Naive B cell (primary cell): ENCODE measurements at regions not wholly inside any gene's neighbourhood (a gene's known extent, or its start where the extent isn't known, plus 50 kb on each side); places are given as distances from the start of the nearest gene placed in this dataset.
A peak's percentile ranks its signal among the peaks of the same experiment; 100 is the strongest.
"Not testable (repeated sequence)": the region's sequence is repeated elsewhere in the genome, so short reads cannot be mapped to it uniquely, and the experiment has no call there.

Experiments used
- ATAC-seq, 2 donors: fragments of 150-1000 bp; cut with Tn5 transposase; 2 replicates each; pipeline ENCODE4 v1.10.0; 2021; ENCODE audit warnings: low read depth in 2 of 2, mild to moderate bottlenecking in 2 of 2, moderate library complexity in 2 of 2
- DNase-seq: peaks from one replicate; pipeline ENCODE4 v3.0.0; 2022
- H3K27ac Mint-ChIP-seq, 6 donors: one replicate each; pipeline ENCODE4 v1.8.0; 2020 to 2022; ENCODE audit warnings: mild to moderate bottlenecking in 6 of 6, mixed read lengths in 6 of 6, moderate library complexity in 5 of 6, inconsistent platforms in 2 of 6
- H3K27me3 Mint-ChIP-seq, 3 donors: one replicate each; pipeline ENCODE4 v1.8.0; 2021 to 2022; ENCODE audit warnings: mixed read lengths in 3 of 3, mild to moderate bottlenecking in 1 of 3
- H3K36me3 Mint-ChIP-seq, 2 donors: one replicate each; pipeline ENCODE4 v1.8.0; 2020 to 2022; ENCODE audit warnings: mixed read lengths in 2 of 2, inconsistent platforms in 1 of 2, mild to moderate bottlenecking in 1 of 2
- H3K4me1 Mint-ChIP-seq, 3 donors: one replicate each; pipeline ENCODE4 v1.8.0; 2020 to 2022; ENCODE audit warnings: mixed read lengths in 3 of 3, inconsistent platforms in 1 of 3, mild to moderate bottlenecking in 1 of 3, moderate library complexity in 1 of 3
- H3K4me3 Mint-ChIP-seq, 8 donors: one replicate each; pipeline ENCODE4 v1.8.0; 2020 to 2022; ENCODE audit warnings: mild to moderate bottlenecking in 8 of 8, mixed read lengths in 8 of 8, moderate library complexity in 8 of 8, inconsistent platforms in 2 of 8
- H3K9me3 Mint-ChIP-seq, 7 donors: one replicate each; pipeline ENCODE4 v1.8.0; 2020 to 2022; ENCODE audit warnings: mixed read lengths in 7 of 7, mild to moderate bottlenecking in 5 of 7, inconsistent platforms in 2 of 7, moderate library complexity in 1 of 7

DNA sequence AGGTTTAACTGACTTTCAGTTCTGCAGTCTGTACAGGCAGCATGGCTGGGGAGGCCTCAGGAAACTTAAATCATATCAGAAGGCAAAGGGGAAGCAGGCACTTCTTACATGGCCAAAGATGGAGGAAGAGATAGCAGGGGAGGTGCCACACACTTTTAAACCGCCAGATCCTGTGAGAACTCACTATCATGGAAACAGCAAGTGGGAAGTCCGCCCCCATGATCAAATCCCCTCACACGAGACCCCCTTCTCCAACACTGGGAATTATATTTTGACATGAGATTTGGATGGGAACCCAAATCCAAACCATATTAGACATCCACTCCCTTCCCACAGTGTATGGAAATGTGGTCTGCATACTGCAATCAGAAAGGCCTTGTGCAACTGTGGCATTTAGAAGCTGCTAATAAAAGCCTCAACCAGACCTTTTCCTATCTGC lies 148.2 kb downstream of the FCRL5 start:
- DNase-seq, result no peak
- Mint-ChIP-seq H3K36me3 (no peaks in the 10 kb centered on the region), H3K27ac (peak overlapping the region in 3 of 6 donors; percentile 35 to 79 (median 73)), H3K27me3 (peaks cover 7 to 21% (median 20%) of the 10 kb centered on the region in 3 donors), H3K9me3 (no peaks in the 10 kb centered on the region), H3K4me1 (peaks cover 13 to 22% (median 20%) of the 10 kb centered on the region in 3 donors), H3K4me3 (peak overlapping the region in 5 of 8 donors; percentile 18 to 67 (median 42))
- ATAC-seq, result peak; percentile 62 to 77

DNA sequence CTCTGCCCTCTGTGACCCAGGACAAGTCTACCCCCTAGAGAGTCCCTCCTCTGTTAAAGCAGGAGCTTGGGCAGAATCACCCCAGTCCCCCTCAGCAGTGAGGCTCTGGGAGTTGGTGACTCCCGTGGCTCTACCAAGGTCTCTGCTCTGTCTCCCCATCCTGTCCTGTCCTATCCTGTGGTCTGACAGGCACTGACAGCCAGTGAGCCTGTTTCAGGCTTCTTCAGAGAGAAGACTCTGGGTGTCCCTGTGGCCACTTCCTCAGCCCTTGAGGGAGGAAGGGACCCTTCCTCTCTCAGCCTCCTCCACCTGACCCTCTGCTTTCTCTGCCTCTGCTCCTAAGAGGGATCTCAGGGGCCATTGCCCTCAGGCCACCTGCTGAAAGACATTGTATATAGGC lies 148.7 kb downstream of the FCRL5 start:
- DNase-seq (no peak), ATAC-seq (peak; percentile 11 to 31)
- Mint-ChIP-seq H3K4me1 (peaks cover 13 to 22% (median 20%) of the 10 kb centered on the region in 3 donors), H3K4me3 (peak overlapping the region in 5 of 8 donors; percentile 18 to 67 (median 42)), H3K36me3 (no peaks in the 10 kb centered on the region), H3K9me3 (no peaks in the 10 kb centered on the region), H3K27ac (peak overlapping the region in 2 of 6 donors; percentile 35 to 73), H3K27me3 (peaks cover 11 to 26% (median 25%) of the 10 kb centered on the region in 3 donors)

DNA sequence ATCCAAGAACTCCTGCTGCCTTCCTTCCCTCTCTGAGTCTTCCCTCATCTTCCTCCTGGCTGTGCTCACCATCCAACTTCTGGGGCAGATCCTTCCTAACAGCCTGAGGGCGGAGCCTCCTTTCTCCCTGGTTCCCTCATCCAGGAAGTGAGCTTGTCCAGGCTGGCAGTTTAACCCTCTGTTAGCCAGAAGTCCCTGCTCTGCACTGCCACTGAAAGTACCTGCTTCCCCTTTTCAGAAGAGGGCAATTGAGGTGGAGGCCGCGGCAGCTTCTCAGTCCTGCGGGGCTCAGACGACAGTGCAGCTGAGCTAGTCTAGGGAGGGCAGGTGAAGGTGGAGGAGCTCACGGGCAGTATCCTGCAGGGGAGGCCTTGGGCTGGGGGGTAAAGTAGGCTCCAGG lies 149.1 kb downstream of the FCRL5 start:
- no peak overlapping the region for H3K4me3 Mint-ChIP-seq
- H3K9me3 Mint-ChIP-seq, result no peaks in the 10 kb centered on the region
- no peaks in the 10 kb centered on the region for H3K36me3 Mint-ChIP-seq
- H3K27ac Mint-ChIP-seq, result peak overlapping the region in 1 of 6 donors; percentile 35
- no peak for DNase-seq
- peak; percentile 74 to 77 for ATAC-seq
- H3K4me1 Mint-ChIP-seq, result peaks cover 13 to 22% (median 20%) of the 10 kb centered on the region in 3 donors
- peaks cover 12 to 28% (median 26%) of the 10 kb centered on the region in 3 donors for H3K27me3 Mint-ChIP-seq

DNA sequence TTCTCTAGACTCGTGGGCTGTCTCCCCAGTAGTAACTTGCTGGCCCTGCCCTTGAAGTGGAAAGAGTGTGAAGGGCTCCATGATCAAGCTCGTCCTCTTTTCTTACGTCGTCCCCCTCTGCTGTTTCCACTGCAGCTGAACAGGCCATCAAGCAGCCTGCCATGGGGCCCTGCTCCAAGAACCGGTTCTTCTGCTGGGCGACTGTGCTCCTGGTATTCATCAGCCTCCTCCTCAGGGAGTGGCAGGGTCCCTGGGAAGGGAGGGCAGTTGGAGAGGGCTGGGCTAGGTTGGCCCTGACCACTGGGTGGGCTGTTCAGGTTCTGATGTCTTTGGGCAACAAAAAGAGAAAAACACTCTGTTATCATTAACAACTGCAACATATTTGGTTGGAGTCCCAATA lies 151.5 kb downstream of the FCRL5 start:
- ATAC-seq (no peak), DNase-seq (no peak)
- peaks cover 13 to 22% (median 20%) of the 10 kb centered on the region in 3 donors for H3K4me1 Mint-ChIP-seq
- no peaks in the 10 kb centered on the region for H3K9me3 Mint-ChIP-seq
- H3K27ac Mint-ChIP-seq, result no peak overlapping the region
- no peaks in the 10 kb centered on the region for H3K36me3 Mint-ChIP-seq
- H3K4me3 Mint-ChIP-seq, result no peak overlapping the region
- H3K27me3 Mint-ChIP-seq, result peaks cover 20 to 39% (median 35%) of the 10 kb centered on the region in 3 donors

DNA sequence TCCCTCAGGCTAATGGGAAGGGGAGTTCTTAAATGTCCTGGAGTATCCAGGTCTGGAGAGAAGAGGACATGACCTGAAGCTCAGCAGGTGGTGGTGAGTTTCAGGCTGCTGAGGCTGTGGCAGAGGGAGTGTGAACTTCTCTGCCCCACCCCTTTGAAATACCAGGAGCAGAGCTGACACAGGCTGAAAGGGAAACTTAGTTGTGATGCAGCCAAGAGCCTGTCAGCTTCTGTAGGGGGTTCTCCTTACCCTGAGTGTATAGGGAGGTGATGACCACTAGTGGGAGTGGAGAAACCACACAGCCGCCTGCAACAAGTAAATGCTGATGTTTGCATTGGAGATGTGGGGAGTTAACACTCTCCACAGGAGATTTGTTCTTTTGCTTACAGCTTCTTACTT lies 152.3 kb downstream of the FCRL5 start:
- DNase-seq, result no peak
- Mint-ChIP-seq H3K27me3 (peaks cover 20 to 47% (median 42%) of the 10 kb centered on the region in 3 donors), H3K27ac (peak overlapping the region in 1 of 6 donors; percentile 23), H3K9me3 (peaks cover 0 to under 1% (median 0%) of the 10 kb centered on the region in 7 donors), H3K4me3 (no peak overlapping the region), H3K36me3 (no peaks in the 10 kb centered on the region), H3K4me1 (peaks cover 13 to 22% (median 20%) of the 10 kb centered on the region in 3 donors)
- no peak for ATAC-seq

DNA sequence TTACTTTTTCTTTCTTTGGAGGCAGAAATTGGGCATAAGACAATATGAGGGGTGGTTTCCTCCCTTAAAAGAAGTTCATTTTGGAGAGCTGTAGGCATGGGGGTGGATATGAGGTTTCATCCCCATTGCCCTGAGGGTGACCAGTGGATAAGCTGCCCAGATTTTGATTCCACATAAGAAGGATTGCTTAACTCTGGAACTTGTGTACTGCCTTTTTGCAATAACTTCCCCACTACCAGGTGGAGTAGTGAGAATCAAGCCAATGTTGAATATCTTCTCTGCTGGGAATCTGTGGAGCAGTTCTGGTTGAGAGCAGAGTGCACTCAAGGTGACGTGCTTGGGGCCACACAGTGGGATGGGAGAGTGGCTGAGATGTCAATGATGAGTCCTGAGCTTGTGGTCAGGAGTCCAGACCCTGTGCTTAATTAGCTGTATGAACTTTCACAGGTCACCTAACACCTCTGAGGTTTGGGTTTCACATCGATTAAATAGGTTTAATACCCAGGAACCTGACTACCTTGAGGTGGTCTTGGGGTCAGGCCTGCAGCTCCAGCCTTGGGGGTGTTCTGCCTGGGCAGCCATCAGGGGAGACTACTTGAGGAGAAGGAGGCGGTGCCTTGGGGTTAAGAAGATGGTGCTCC lies 152.9 kb downstream of the FCRL5 start:
- DNase-seq (no peak), ATAC-seq (no peak)
- H3K4me3 Mint-ChIP-seq, result no peak overlapping the region
- H3K4me1 Mint-ChIP-seq, result peaks cover 13 to 20% (median 18%) of the 10 kb centered on the region in 3 donors
- H3K9me3 Mint-ChIP-seq, result peaks cover 0 to 5% (median 0%) of the 10 kb centered on the region in 7 donors
- peaks cover 26 to 52% (median 47%) of the 10 kb centered on the region in 3 donors for H3K27me3 Mint-ChIP-seq
- H3K36me3 Mint-ChIP-seq, result no peaks in the 10 kb centered on the region
- H3K27ac Mint-ChIP-seq, result no peak overlapping the region

DNA sequence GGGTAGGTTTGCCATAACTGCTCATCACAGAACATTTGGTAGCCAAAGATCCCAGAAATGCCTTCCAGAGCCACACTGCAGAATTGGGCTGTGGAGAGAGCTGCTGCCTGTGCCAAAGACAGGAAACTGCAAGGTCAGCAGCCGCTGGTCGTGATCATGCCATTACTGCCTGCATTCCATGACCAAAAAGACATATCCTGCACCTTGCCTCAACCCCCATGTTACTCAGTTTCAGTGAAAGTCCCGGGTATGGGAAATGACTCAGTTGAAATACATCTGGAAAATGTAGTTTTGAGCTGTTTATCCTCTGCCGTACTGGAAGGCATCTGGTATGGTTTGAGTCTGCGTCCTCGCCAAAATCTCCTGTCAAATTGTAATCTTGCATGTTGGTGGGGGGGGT lies 161.7 kb downstream of the FCRL5 start:
- no peak overlapping the region for H3K4me3 Mint-ChIP-seq
- ATAC-seq, result no peak
- H3K27me3 Mint-ChIP-seq, result peaks cover 54 to 82% (median 62%) of the 10 kb centered on the region in 3 donors
- no peak for DNase-seq
- H3K36me3 Mint-ChIP-seq, result peaks cover 4 to 8% of the 10 kb centered on the region in 2 donors
- no peaks in the 10 kb centered on the region for H3K4me1 Mint-ChIP-seq
- H3K9me3 Mint-ChIP-seq, result peaks cover 0 to 20% (median 5%) of the 10 kb centered on the region in 7 donors
- H3K27ac Mint-ChIP-seq, result no peak overlapping the region

DNA sequence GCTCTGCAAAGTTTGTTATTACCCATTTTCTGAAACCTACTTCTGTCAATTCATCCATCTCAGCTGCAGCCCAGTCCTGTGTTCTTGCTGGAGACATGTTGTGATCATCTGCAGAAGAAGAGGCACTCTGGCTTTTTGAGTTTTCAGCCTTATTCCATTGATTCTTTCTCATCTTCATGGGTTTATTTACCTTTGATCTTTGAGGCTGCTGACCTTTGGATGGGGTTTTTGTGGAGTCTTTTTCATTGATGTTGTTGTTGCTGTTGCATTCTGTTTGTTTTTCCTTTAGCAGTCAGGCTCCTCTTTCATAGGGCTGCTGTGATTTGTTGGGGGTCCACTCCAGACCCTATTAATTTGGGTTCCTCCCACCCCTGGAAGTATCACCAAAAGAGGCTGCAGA lies 164.3 kb downstream of the FCRL5 start:
- Mint-ChIP-seq H3K4me3 (no peak overlapping the region), H3K27ac (no peak overlapping the region), H3K27me3 (peaks cover 40 to 62% (median 48%) of the 10 kb centered on the region in 3 donors), H3K4me1 (no peaks in the 10 kb centered on the region), H3K36me3 (no peaks in the 10 kb centered on the region), H3K9me3 (peaks cover 0 to 3% (median 1%) of the 10 kb centered on the region in 7 donors)
- DNase-seq (no peak), ATAC-seq (no peak)

DNA sequence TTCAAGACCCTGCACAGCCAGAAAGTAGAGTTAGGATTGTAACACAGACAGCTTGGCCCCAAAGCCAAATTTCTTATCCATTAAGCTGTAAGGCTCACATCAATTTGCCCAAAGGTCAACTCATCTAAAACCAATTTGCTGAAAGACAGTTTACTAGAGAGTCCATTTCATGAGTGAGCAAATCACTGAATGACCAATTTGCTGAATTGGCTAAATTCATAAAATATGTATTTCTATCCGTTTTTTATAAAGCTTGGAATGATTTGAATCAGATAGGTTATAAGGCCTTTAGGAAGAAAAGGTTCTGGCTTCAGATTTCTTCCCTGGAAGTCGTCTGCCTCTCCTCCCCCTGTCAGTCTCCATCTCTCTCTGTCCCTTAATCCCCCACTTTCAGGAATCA lies 168.1 kb downstream of the FCRL5 start:
- no peaks in the 10 kb centered on the region for H3K36me3 Mint-ChIP-seq
- peaks cover 22 to 50% (median 37%) of the 10 kb centered on the region in 3 donors for H3K27me3 Mint-ChIP-seq
- H3K4me1 Mint-ChIP-seq, result peaks cover 0 to 2% (median 0%) of the 10 kb centered on the region in 3 donors
- ATAC-seq, result no peak
- no peak for DNase-seq
- peaks cover 0 to 3% (median 0%) of the 10 kb centered on the region in 7 donors for H3K9me3 Mint-ChIP-seq
- H3K27ac Mint-ChIP-seq, result no peak overlapping the region
- no peak overlapping the region for H3K4me3 Mint-ChIP-seq

DNA sequence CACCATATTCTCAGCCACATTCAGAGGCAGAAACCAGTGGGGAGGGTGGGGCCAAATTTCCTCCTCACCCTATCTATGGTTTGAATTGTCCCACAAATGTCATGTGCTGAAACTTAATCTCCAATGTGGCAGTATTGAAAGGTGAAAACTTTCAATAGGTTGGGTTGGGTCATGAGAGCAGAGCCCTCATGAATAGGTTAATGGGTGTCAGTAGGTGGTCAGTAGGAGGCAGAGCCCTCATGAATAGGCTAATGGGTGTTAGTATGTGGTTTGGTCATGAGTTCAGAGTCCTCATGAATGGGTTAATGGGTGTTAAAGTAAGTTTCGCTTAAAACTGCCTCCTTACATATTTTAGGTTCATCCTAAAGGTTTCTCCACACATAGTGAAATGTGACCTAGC lies 170.0 kb downstream of the FCRL5 start:
- ATAC-seq (no peak), DNase-seq (no peak)
- H3K36me3 Mint-ChIP-seq, result no peaks in the 10 kb centered on the region
- H3K27me3 Mint-ChIP-seq, result peaks cover 26 to 54% (median 41%) of the 10 kb centered on the region in 3 donors
- H3K4me3 Mint-ChIP-seq, result no peak overlapping the region
- no peaks in the 10 kb centered on the region for H3K9me3 Mint-ChIP-seq
- H3K4me1 Mint-ChIP-seq, result peaks cover 0 to 2% (median under 1%) of the 10 kb centered on the region in 3 donors
- no peak overlapping the region for H3K27ac Mint-ChIP-seq

DNA sequence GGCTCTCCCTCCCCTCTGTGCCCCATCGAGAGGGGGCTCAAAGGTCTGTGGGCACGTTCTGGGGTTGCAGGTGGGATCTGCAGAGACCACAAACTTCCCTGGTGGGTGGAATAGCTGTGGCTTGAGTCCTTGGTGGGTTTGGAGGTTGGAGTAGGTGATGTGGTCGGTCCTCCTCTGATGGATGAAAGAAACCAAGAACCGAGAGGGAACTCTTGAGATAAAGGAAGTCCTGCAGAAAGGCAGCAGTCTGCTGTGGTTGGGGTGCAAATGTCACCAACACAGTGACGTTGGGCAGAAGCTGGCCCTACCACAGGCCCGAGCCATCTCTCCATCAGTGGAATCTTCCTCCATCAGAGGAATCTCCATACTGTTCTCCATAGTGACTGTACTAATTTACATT lies 171.8 kb downstream of the FCRL5 start:
- Mint-ChIP-seq H3K4me1 (peaks cover 0 to 8% (median 4%) of the 10 kb centered on the region in 3 donors), H3K4me3 (no peak overlapping the region), H3K27me3 (peaks cover 31 to 56% (median 48%) of the 10 kb centered on the region in 3 donors), H3K9me3 (no peaks in the 10 kb centered on the region), H3K27ac (peak overlapping the region in 1 of 6 donors; percentile 39), H3K36me3 (no peaks in the 10 kb centered on the region)
- no peak for DNase-seq
- ATAC-seq, result no peak

DNA sequence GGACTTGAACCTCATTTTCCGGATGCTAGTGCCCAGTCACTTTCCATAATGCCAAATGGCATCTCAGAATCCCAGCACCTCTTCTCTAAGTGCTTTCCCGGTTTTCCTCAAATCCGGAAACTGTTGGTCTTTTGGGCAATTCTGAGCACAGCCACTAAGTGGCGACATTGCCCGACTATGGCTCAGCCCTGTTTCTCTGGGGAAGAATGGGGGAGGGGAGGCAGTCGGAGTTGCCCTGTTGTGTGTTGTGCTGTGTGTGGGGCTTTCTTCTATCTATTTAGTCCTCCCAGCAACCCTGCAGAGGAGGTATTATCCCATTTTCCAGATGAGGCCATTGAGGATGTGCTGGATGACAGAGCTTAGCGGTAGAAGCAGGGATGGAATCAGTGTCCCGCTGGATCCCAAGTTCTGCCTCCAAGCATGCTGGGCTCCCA lies 175.0 kb downstream of the FCRL5 start:
- not testable (repeated sequence) for H3K36me3 Mint-ChIP-seq, H3K4me1 Mint-ChIP-seq, H3K9me3 Mint-ChIP-seq, H3K4me3 Mint-ChIP-seq, H3K27ac Mint-ChIP-seq
- DNase-seq (peak; percentile 17), ATAC-seq (peak; percentile 41 to 60)
- peaks cover 25 to 57% (median 40%) of the 10 kb centered on the region in 3 donors for H3K27me3 Mint-ChIP-seq

DNA sequence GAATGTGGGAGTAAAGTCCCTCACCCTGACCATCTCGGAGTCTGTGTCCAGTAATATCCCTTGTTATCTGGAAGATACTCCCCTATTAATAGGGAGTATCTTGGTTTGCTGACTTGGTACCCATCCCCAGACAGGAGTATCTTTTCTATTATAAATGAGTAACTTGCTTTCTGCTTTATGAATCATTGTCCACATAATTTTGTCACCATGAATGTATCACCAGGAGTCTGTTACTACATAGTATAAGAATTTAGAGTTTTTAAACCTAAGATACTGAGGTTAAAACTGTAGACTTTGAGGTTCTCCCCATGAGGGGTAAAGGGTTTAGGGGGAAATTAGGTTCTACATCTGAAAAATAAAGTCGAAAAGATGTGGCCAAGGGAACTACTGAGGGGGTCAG lies 175.6 kb downstream of the FCRL5 start:
- H3K27ac Mint-ChIP-seq, result no peak overlapping the region
- no peak for DNase-seq
- no peaks in the 10 kb centered on the region for H3K36me3 Mint-ChIP-seq
- no peaks in the 10 kb centered on the region for H3K9me3 Mint-ChIP-seq
- ATAC-seq, result no peak
- H3K27me3 Mint-ChIP-seq, result peaks cover 24 to 63% (median 35%) of the 10 kb centered on the region in 3 donors
- no peak overlapping the region for H3K4me3 Mint-ChIP-seq
- H3K4me1 Mint-ChIP-seq, result peaks cover 0 to 8% (median 4%) of the 10 kb centered on the region in 3 donors

DNA sequence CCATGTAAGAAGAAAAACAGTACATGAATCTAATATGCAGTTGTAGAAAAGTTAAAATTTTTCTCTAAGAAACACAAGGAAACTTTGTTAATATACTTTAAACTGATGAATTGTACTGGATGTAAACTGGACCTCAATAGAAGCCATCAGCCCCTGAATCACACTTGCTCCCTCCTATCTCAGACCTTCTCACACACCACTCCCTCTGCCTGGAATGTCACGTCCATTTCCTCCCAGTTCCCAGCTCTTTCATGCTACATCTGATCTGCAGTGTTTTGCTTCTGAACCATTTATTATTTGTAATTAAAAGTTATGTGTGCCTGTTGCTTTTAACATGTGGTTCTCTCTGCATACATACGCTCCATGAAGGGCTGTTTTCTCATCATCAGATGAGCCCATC lies 180.0 kb downstream of the FCRL5 start:
- H3K27me3 Mint-ChIP-seq, result peaks cover 16 to 60% (median 24%) of the 10 kb centered on the region in 3 donors
- not testable (repeated sequence) for H3K27ac Mint-ChIP-seq, H3K4me1 Mint-ChIP-seq, H3K9me3 Mint-ChIP-seq, ATAC-seq, DNase-seq, H3K4me3 Mint-ChIP-seq, H3K36me3 Mint-ChIP-seq
